Ectodermal cell (in vitro differentiated cells): ENCODE measurements at regions not wholly inside any gene's neighbourhood (a gene's known extent, or its start where the extent isn't known, plus 50 kb on each side); places are given as distances from the start of the nearest gene placed in this dataset.

Experiments
- H3K27ac ChIP-seq: 2 replicates; pipeline ENCODE4 v1.7.0; 2013; ENCODE audit warnings: mild to moderate bottlenecking, low read depth, low read length; ENCODE audit not compliant: insufficient read depth, poor library complexity, severe bottlenecking
- H3K27me3 ChIP-seq: 2 replicates; pipeline ENCODE4 v1.7.0; 2013; ENCODE audit warnings: mild to moderate bottlenecking, low read length; ENCODE audit not compliant: insufficient read depth, control insufficient read depth, poor library complexity, severe bottlenecking
- H3K36me3 ChIP-seq: one replicate; pipeline ENCODE4 v1.7.0; 2013; ENCODE audit warnings: low read length; ENCODE audit not compliant: control insufficient read depth, insufficient read depth
- H3K4me1 ChIP-seq: one replicate; pipeline ENCODE4 v1.7.0; 2013; ENCODE audit warnings: low read length; ENCODE audit not compliant: control insufficient read depth, insufficient read depth
- H3K4me3 ChIP-seq: 2 replicates; pipeline ENCODE4 v1.7.0; 2013; ENCODE audit warnings: low read depth, low read length, control low read depth; ENCODE audit not compliant: insufficient read depth
- H3K9me3 ChIP-seq: 2 replicates; pipeline ENCODE4 v1.7.0; 2013; ENCODE audit warnings: mild to moderate bottlenecking, low read length, moderate library complexity; ENCODE audit not compliant: control insufficient read depth
- WGBS, 2 experiments: methylation state at CpG; one replicate each; pipeline ENCODE4 v1.1.7; 2013; ENCODE audit warnings: missing lambda C conversion rate in 2 of 2; 5-methylcytosine and 5-hydroxymethylcytosine counted together

DNA sequence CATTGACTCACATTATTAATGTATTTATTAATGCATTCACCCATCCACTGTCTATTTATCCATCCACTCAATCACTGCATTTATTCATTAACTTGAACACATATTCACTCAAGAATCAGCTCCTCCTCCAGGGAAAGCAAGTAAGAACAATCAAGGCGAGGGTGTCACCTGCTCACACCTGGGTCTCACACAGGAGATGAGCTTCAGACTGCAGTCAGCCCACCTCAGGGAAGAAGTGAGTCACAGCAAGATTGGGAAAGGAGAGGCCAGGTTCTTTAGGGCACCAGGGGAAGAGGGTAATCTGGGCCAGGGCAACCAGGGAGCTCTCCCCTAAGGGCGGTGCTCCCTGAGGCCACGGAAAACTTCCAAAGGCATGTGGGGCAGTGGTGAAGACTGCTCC lies 367.3 kb downstream of the BCL11B start:
- peaks cover 16% of the 10 kb centered on the region for H3K4me1 ChIP-seq
- WGBS, 2 experiments, result 95 to 97% methylated on average over 3 of the region's 3 CpGs
- H3K36me3 ChIP-seq, result no peaks in the 10 kb centered on the region

DNA sequence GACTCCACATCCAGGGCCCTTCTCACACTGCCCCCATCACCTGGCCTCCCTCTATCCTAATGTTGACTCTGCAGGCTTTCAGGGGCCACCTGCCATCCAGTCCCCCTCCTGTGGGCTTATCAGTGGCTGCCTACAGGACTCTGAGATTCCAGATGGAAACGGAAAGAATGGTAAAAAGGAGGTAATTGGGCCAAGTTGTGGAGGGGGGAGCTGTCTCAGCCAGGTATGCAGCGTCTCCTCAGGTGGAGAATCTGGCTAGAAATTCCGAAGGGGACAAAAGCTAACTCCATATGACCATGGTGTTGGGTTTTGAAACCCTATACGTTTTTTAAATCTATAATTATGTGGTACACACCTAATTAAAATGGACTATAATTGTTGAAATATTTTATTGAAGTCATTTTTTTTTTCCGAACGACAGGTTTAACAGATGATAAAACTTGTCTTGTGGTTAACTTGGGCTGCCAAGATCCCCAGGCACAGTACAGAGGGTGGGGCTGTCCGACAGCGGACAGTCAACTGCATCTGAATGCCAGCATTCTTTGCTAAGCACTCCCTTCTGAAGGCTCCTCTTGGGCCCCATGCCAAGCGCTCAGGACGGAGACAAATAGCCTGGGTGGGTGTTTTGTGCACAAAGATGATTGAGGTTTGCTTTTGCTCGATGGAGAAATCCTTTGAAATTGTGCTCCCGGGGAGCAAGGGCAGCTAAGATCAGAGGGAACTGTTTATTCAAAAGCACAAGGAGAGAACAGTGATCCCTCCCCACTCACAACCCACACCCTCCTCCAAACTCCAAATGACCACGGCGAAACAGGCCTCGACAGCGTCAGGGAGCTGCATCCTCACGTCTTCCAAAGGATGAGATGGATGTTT lies 365.6 kb downstream of the BCL11B start:
- no peaks in the 10 kb centered on the region for H3K36me3 ChIP-seq
- peaks cover 16% of the 10 kb centered on the region for H3K4me1 ChIP-seq
- H3K4me3 ChIP-seq, result no peak overlapping the region
- H3K27ac ChIP-seq, result no peak overlapping the region
- H3K9me3 ChIP-seq, result no peaks in the 10 kb centered on the region
- H3K27me3 ChIP-seq, result no peaks in the 10 kb centered on the region
- 38 to 49% methylated on average over 15 to 16 of the region's 17 CpGs for WGBS, 2 experiments

More for the DNA sequence above, 367.3 kb downstream of the BCL11B start:
- Histone ChIP-seq H3K27ac (no peak overlapping the region), H3K4me3 (no peak overlapping the region), H3K27me3 (no peaks in the 10 kb centered on the region), H3K9me3 (no peaks in the 10 kb centered on the region)

DNA sequence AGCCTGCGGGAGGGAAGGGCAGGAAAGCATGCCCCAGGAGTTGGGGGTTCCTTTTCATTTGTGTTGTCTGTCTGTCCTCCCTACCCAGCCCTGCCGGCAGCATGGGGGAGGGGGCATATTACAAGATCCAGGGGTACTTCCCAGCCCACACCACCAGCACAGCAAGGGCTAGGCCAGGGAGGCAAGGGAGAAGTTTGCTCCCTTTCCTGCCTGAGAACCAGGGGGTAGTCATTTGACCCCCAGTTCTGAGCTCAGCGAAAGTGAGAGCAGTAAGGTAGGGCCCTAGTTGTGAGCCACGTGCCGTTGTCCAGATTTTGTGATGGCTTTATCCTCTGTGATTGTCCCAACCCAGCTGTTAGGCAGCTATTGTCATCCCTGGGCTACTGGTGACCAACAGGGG lies 364.7 kb downstream of the BCL11B start:
- no peaks in the 10 kb centered on the region for H3K9me3 ChIP-seq
- 55 to 61% methylated on average over 5 of the region's 5 CpGs for WGBS, 2 experiments
- no peaks in the 10 kb centered on the region for H3K36me3 ChIP-seq
- H3K27me3 ChIP-seq, result no peaks in the 10 kb centered on the region
- H3K27ac ChIP-seq, result no peak overlapping the region
- peaks cover 16% of the 10 kb centered on the region for H3K4me1 ChIP-seq
- H3K4me3 ChIP-seq, result no peak overlapping the region

DNA sequence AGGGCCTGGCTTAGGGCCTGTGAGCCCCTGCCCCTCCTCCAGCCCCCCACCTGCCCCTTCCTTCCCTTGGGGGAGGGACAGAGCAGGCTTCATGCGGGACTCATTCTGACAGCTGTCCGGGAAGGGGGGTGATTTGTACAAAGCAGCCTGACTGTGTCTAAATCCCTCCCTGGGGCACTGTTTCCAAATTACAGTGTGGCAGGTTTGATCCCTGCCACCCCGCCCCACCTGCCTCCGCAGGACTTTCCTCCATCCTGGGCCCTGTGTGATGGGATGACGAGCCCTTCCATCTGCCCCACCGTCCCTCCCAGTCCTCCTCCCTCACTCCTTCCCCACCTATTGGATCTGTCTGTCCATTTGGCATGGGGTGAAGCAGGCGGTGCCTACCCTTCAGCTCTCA lies 363.9 kb downstream of the BCL11B start:
- 61 to 67% methylated on average over 7 of the region's 7 CpGs for WGBS, 2 experiments
- Histone ChIP-seq H3K9me3 (no peaks in the 10 kb centered on the region), H3K4me3 (no peak overlapping the region), H3K4me1 (peaks cover 16% of the 10 kb centered on the region), H3K27me3 (no peaks in the 10 kb centered on the region), H3K27ac (no peak overlapping the region), H3K36me3 (no peaks in the 10 kb centered on the region)

DNA sequence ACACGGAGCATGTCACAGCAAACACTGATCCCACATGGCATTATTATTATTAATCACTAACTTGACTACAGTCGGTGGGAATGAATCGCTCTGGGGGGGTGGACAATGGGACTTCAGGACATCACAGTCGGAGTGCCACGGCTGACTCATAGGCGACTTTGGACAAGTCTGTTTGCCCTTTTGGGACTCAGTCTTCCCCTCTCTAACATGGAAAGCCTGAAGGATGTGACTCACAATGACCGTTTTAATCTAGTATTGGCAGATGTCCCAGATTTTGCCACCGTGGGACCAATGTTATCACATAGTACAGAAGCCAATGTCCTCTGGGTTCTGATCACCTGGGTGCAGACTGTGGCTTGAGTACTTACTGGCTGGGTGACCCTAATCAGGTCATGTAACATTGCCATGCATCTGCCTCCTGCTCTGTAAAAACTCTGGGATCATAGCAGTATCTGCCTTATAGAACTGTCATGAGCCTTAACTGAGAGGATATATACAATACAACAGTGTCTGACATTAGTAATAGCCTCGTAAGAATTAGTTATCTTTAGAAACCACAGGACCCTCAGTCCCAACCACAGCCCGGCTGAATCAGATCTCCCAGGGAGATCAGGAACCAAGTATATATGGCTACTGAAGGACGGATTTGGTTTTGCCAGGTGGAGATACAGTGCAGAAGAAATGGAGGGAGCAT lies 362.6 kb downstream of the BCL11B start:
- WGBS, 2 experiments, result 94 to 95% methylated on average over 11 of the region's 11 CpGs
- no peaks in the 10 kb centered on the region for H3K9me3 ChIP-seq
- peaks cover 16% of the 10 kb centered on the region for H3K4me1 ChIP-seq
- no peaks in the 10 kb centered on the region for H3K36me3 ChIP-seq
- no peak overlapping the region for H3K27ac ChIP-seq
- no peaks in the 10 kb centered on the region for H3K27me3 ChIP-seq
- H3K4me3 ChIP-seq, result no peak overlapping the region

DNA sequence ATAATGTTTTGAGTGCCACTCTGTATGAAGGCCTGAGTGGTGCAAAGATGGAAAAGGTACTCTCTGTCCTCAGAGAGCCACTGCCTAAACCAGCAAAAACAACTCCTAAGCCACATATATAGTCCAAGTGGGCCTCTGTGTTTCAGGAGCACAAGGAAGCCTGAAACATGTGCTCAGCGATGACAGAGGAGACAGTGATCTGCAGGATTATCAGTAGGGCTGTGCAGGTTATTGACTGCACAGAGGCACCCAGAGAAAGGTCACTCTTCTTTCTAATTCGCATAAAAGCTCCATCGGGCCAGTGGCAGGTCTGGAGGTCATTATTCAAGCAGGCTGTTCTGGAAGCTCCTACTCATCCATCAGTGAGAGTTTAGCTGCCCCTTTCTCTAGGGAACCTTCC lies 361.9 kb downstream of the BCL11B start:
- 94% methylated on average over 3 of the region's 3 CpGs for WGBS, 2 experiments
- Histone ChIP-seq H3K36me3 (no peaks in the 10 kb centered on the region), H3K4me3 (no peak overlapping the region), H3K9me3 (no peaks in the 10 kb centered on the region), H3K27ac (no peak overlapping the region), H3K27me3 (no peaks in the 10 kb centered on the region), H3K4me1 (peaks cover 20% of the 10 kb centered on the region)

DNA sequence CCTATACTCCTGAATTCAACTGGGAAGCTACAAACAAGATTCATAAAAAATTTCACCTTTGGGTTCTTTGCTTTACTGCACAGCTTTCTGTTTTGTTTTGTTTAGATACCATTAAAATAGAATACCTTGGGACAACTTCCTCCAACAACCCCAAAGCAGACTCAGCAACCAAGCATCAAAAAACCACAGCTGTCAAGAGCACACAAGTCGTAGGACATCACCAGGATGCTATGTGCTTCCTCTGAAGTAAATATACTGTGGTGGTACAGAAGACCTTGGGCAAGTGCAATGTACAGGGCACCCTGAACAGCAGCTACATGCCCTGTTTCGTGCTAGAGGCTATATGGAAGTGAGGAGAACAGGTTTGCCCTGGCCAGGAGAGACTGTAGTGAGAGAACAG lies 359.3 kb downstream of the BCL11B start:
- Histone ChIP-seq H3K36me3 (no peaks in the 10 kb centered on the region), H3K9me3 (no peaks in the 10 kb centered on the region), H3K27ac (no peak overlapping the region), H3K4me3 (no peak overlapping the region), H3K27me3 (no peaks in the 10 kb centered on the region), H3K4me1 (peaks cover 5% of the 10 kb centered on the region)
- 85 to 95% methylated on average over 2 of the region's 2 CpGs for WGBS, 2 experiments

DNA sequence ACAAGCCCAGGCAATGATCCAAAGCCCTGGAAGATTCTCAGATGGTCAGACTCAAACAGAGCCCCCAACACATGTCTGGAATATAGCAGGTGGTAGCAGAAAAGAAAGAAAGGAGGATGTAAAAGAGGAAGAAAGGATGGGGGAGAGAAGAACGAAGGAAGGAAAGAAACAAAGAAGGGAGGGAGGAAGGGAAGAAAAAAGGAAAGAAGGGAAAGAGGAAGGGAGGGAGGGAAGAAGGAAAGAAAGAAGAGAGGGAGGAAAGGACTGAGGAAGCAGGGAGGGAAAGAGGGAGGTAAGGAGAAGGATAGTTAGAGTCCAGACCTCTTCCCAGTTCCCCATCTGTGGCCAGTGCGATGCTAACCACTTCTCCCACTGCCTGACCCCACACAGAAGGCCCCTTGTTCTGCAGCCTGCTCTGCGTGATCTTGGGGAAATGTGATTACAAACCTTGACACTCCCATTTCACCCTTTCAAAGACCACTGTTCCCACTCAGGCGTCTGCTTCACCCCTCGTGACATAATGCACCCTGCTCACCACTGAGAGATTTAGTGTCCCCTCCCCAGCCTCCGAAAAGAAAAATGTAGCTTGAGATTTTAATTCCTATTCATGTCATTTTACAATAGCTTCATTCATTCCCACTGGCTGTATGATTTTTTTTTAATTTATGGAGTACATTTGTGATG lies 357.9 kb downstream of the BCL11B start:
- Histone ChIP-seq H3K4me1 (peaks cover 4% of the 10 kb centered on the region), H3K4me3 (no peak overlapping the region)
- WGBS, 2 experiments, result 84 to 86% methylated on average over 5 to 6 of the region's 6 CpGs

DNA sequence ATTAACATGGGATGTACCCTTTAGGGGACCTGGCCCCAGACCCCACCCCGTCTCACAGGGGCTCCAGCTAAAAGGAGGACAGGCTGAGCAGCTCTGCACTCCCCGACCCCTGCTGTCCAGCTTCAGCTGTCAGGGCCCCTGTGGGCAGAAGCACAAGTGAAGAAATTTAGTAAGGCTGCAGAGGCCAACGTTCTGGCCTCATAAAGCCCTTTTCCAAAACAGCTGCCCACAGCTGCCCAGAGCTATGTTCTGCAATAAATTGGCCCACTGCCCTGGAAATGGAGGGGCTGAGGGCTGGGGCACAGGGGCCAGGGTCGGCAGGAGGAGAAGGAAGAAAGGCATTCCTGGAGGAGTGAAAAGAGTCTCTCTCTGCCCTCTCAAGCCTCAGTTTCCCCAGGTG lies 357.1 kb downstream of the BCL11B start:
- H3K36me3 ChIP-seq, result no peaks in the 10 kb centered on the region
- no peaks in the 10 kb centered on the region for H3K9me3 ChIP-seq
- peaks cover 6% of the 10 kb centered on the region for H3K27me3 ChIP-seq
- H3K4me3 ChIP-seq, result no peak overlapping the region
- H3K4me1 ChIP-seq, result peaks cover 10% of the 10 kb centered on the region
- no peak overlapping the region for H3K27ac ChIP-seq
- 81 to 82% methylated on average over 3 to 4 of the region's 4 CpGs for WGBS, 2 experiments

More for the DNA sequence above, 357.9 kb downstream of the BCL11B start:
- Histone ChIP-seq H3K27me3 (peaks cover 4% of the 10 kb centered on the region), H3K27ac (no peak overlapping the region), H3K9me3 (no peaks in the 10 kb centered on the region), H3K36me3 (no peaks in the 10 kb centered on the region)

DNA sequence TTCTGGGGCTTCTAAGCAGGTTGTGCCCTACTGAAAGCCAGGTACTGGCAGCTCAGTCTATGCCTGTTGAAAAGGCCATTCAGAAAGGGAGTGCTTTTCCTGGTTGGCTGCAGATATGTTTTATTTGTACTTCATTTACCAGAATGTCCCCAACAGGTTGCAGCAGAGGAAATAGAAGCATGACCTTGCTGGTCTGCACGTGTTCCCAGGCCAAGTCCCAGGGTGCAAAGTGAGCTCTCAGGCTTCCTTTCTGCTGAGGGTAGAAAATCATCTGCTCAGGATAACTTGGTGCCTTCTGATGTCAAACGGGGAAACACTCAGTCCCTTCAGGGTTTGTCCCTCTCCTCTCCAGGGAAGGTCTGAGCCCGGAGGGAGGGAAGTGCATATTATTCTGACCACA lies 356.4 kb downstream of the BCL11B start:
- 74 to 79% methylated on average over 3 of the region's 3 CpGs for WGBS, 2 experiments
- Histone ChIP-seq H3K27me3 (peaks cover 6% of the 10 kb centered on the region), H3K9me3 (no peaks in the 10 kb centered on the region), H3K27ac (no peak overlapping the region), H3K36me3 (no peaks in the 10 kb centered on the region), H3K4me1 (peaks cover 10% of the 10 kb centered on the region), H3K4me3 (no peak overlapping the region)
